ENCODE measurements at regions not wholly inside any gene's neighbourhood (a gene's known extent, or its start where the extent isn't known, plus 50 kb on each side); places are given as distances from the start of the nearest gene placed in this dataset.
"Not testable (repeated sequence)": the region's sequence is repeated elsewhere in the genome, so short reads cannot be mapped to it uniquely, and the experiment has no call there.

- ATAC-seq (no peak), DNase-seq (no peak)
- Histone ChIP-seq H3K36me3 (ENCODE audit: low read depth) (no peaks in the 10 kb centered on the region), H3K4me1 (ENCODE audit: low read depth) (no peaks in the 10 kb centered on the region), H3K9me3 (peaks cover 14% of the 10 kb centered on the region), H3K4me3 (no peak overlapping the region)
- no peak for TF ChIP-seq CTCF (IDR thresholded peaks at IDR 0.05)
- intact Hi-C loops (cut with DNase I, micrococcal nuclease) = no loop called here
These were observed 271.4 kb upstream of the GRM3 start for GRCh38 chr7:86372262-86372661.

GRCh38 chr7:86366946-86367345 is 276.8 kb upstream of the GRM3 start:
- DNase-seq (no peak), ATAC-seq (no peak)
- TF ChIP-seq CTCF (IDR thresholded peaks at IDR 0.05) = no peak
- Histone ChIP-seq H3K4me1 (ENCODE audit: low read depth) (no peaks in the 10 kb centered on the region), H3K9me3 (peaks cover 3% of the 10 kb centered on the region), H3K4me3 (no peak overlapping the region), H3K36me3 (ENCODE audit: low read depth) (no peaks in the 10 kb centered on the region)
- intact Hi-C loops (cut with DNase I, micrococcal nuclease) = no loop called here

GRCh38 chr7:86340407-86340806 is 303.3 kb upstream of the GRM3 start:
- DNase-seq; H3K4me1 ChIP-seq (ENCODE audit: low read depth); H3K36me3 ChIP-seq (ENCODE audit: low read depth); H3K9me3 ChIP-seq; H3K4me3 ChIP-seq; intact Hi-C loops (cut with DNase I, micrococcal nuclease); ATAC-seq: not testable (repeated sequence)

DNA sequence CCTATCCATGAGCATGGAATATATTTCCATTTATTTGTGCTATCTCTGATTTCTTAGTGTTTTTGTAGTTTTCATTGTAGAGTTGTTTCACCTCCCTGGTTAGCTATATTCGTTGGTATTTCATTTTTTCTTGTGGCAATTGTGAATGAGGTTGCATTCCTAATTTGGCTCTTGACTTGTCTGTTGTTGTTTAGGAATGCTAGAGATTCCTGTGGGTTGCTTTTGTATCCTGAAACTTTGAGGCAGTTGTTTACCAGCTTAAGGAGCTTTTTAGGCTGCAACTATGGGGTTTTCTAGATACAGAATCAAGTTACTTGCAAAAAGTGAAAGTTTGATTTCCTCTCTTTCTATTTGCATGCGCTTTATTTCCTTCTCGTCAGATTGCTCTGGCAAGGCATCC is 304.7 kb upstream of the GRM3 start:
- no peak for TF ChIP-seq CTCF (IDR thresholded peaks at IDR 0.05)
- DNase-seq = no peak
- intact Hi-C loops (cut with DNase I, micrococcal nuclease) = no loop called here
- no peak overlapping the region for H3K4me3 ChIP-seq
- no peaks in the 10 kb centered on the region for H3K4me1 ChIP-seq (ENCODE audit: low read depth)
- no peaks in the 10 kb centered on the region for H3K36me3 ChIP-seq (ENCODE audit: low read depth)
- ATAC-seq = no peak
- peaks cover 5% of the 10 kb centered on the region for H3K9me3 ChIP-seq

- Histone ChIP-seq H3K9me3 (no peaks in the 10 kb centered on the region), H3K36me3 (ENCODE audit: low read depth) (no peaks in the 10 kb centered on the region), H3K4me3 (no peak overlapping the region), H3K4me1 (ENCODE audit: low read depth) (no peaks in the 10 kb centered on the region)
- intact Hi-C loops (cut with DNase I, micrococcal nuclease) = no loop called here
- ATAC-seq = no peak
- no peak for DNase-seq
- TF ChIP-seq CTCF (IDR thresholded peaks at IDR 0.05) = no peak
These were observed 314.8 kb upstream of the GRM3 start for GRCh38 chr7:86328801-86329433.

- no peak for TF ChIP-seq CTCF (IDR thresholded peaks at IDR 0.05)
- Histone ChIP-seq H3K4me3 (no peak overlapping the region), H3K9me3 (no peaks in the 10 kb centered on the region), H3K36me3 (ENCODE audit: low read depth) (no peaks in the 10 kb centered on the region), H3K4me1 (ENCODE audit: low read depth) (no peaks in the 10 kb centered on the region)
- ATAC-seq (no peak), DNase-seq (no peak)
- intact Hi-C loops (cut with DNase I, micrococcal nuclease) = no loop called here
These were observed 316.9 kb upstream of the GRM3 start for GRCh38 chr7:86326847-86327246.
